Neural progenitor cell (in vitro differentiated cells): ENCODE measurements at regions not wholly inside any gene's neighbourhood (a gene's known extent, or its start where the extent isn't known, plus 50 kb on each side); places are given as distances from the start of the nearest gene placed in this dataset.
A peak's percentile ranks its signal among the peaks of the same experiment; 100 is the strongest.

Experiments
- DNase-seq: peaks from one replicate; pipeline ENCODE4 v3.0.0-alpha.2; 2016; ENCODE audit warnings: low spot score
- H2AFZ ChIP-seq: fragments of 200-600 bp; sonication (generic); replicated peaks from 2 replicates; pipeline ENCODE4 v1.6.1; 2016; ENCODE audit warnings: antibody characterized with exemption
- H3F3A ChIP-seq: fragments of 200-600 bp; sonication (generic); 2 replicates; pipeline ENCODE4 v1.6.1; 2016; ENCODE audit warnings: antibody characterized with exemption, low read depth
- H3K27ac ChIP-seq: fragments of 200-600 bp; sonication (generic); 2 replicates; pipeline ENCODE4 v1.5.1; 2016; ENCODE audit warnings: mild to moderate bottlenecking
- H3K27me3 ChIP-seq: fragments of 200-600 bp; sonication (generic); 2 replicates; pipeline ENCODE4 v1.6.1; 2016; ENCODE audit warnings: mild to moderate bottlenecking, moderate library complexity
- H3K36me3 ChIP-seq: fragments of 200-600 bp; sonication (generic); 2 replicates; pipeline ENCODE4 v1.5.1; 2016
- H3K4me1 ChIP-seq: fragments of 200-600 bp; sonication (generic); 2 replicates; pipeline ENCODE4 v1.6.1; 2016; ENCODE audit warnings: mixed run types
- H3K4me2 ChIP-seq: fragments of 200-600 bp; sonication (generic); 2 replicates; pipeline ENCODE4 v1.6.1; 2016
- H3K4me3 ChIP-seq: fragments of 200-600 bp; sonication (generic); 2 replicates; pipeline ENCODE4 v1.5.1; 2016
- H3K79me2 ChIP-seq: fragments of 200-600 bp; sonication (generic); 2 replicates; pipeline ENCODE4 v1.6.1; 2016; ENCODE audit warnings: low read depth
- H3K9ac ChIP-seq: fragments of 200-600 bp; sonication (generic); 2 replicates; pipeline ENCODE4 v1.6.1; 2016
- H3K9me3 ChIP-seq: fragments of 200-600 bp; sonication (generic); 2 replicates; pipeline ENCODE4 v1.5.1; 2016; ENCODE audit warnings: low read depth
- H4K20me1 ChIP-seq: fragments of 200-600 bp; sonication (generic); 2 replicates; pipeline ENCODE4 v1.6.1; 2016; ENCODE audit warnings: low read depth
- H3K27ac Mint-ChIP-seq: 3 replicates; pipeline ENCODE4 v1.8.0; 2021; ENCODE audit warnings: mixed read lengths
- H3K27me3 Mint-ChIP-seq: 2 replicates; pipeline ENCODE4 v1.8.0; 2022; ENCODE audit warnings: low read depth, mild to moderate bottlenecking, inconsistent platforms, moderate library complexity, mixed read lengths; ENCODE audit not compliant: insufficient read depth
- H3K36me3 Mint-ChIP-seq: 3 replicates; pipeline ENCODE4 v1.8.0; 2021; ENCODE audit warnings: mixed read lengths
- H3K4me1 Mint-ChIP-seq: 3 replicates; pipeline ENCODE4 v1.8.0; 2021; ENCODE audit warnings: mixed read lengths
- H3K4me3 Mint-ChIP-seq: 3 replicates; pipeline ENCODE4 v1.8.0; 2021; ENCODE audit warnings: mild to moderate bottlenecking, moderate library complexity, mixed read lengths
- H3K9me3 Mint-ChIP-seq: 3 replicates; pipeline ENCODE4 v1.8.0; 2020; ENCODE audit warnings: mixed read lengths
- EZH2 ChIP-seq: fragments of 200-600 bp; sonication (generic); IDR thresholded peaks from 2 replicates; pipeline ENCODE4 v1.6.1; 2017; ENCODE audit warnings: antibody characterized with exemption, mild to moderate bottlenecking, moderate library complexity
- EZH2phosphoT487 ChIP-seq: fragments of 200-600 bp; sonication (generic); IDR thresholded peaks from 2 replicates; pipeline ENCODE4 v1.6.1; 2017; ENCODE audit warnings: antibody characterized with exemption
- TF ChIP-seq, protein P1 (sequence below): fragments of 200-600 bp; sonication (generic); IDR thresholded peaks from 2 replicates; pipeline ENCODE4 v1.5.1; 2017; ENCODE audit warnings: antibody characterized with exemption, mild to moderate bottlenecking

DNA sequence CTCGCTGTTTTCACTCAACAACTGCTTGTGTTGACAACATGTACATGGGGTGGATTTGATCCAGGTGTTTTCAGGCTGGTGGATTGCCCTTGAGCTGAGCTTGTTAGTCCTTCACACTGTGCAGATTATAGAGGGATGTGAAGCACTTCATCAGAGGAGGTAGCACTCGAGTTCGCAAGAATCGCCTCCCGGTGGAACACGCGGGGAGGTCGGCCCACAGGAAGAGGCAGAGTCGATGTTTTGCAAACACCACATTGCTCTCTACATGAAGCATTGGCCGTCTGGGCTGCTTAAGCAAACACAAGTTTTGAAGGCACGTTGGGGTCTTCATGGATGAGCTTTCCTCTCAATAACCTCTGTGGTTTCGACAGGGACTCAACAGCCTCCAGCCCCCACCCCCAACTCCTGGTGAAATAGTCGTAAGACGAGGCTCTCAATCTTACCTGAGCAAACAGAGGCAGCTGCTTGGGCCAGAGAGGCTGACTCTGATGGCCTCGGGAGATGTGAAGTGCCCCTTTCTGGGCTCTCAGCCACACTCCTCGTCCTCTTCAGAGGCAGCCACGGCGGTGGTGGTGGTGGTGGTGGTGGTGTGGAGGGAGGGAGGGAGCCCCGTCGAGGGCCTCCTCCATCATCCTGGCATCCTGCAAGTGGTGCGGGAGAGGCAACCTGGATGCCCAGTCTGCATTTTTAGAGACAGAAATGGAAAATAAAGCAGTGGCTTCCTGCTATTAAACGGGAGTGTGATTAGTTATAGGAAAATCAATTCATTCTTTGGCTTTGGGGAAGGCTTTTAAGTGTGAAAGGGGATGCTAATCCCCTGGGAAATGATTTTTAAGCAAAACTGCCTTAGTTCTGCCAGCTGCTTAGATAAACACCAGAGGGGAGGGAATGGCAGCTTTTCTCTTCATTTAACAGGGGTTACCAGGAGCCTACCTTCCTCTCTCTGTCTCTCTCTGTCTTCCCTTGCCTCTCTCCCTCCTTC lies 552.5 kb upstream of the EEF2KMT start:
- no peaks in the 10 kb centered on the region for H3K4me1 ChIP-seq
- Mint-ChIP-seq H3K4me1 (peaks cover 7% of the 10 kb centered on the region), H3K27ac (peak overlapping the region; percentile 17), H3K27me3 (peaks cover 3% of the 10 kb centered on the region), H3K4me3 (no peak overlapping the region), H3K36me3 (no peaks in the 10 kb centered on the region), H3K9me3 (no peaks in the 10 kb centered on the region)
- H3K4me3 ChIP-seq, result no peak overlapping the region
- no peaks in the 10 kb centered on the region for H4K20me1 ChIP-seq
- no peaks in the 10 kb centered on the region for H3K36me3 ChIP-seq
- no peak overlapping the region for H3K4me2 ChIP-seq
- H3K27me3 ChIP-seq, result no peaks in the 10 kb centered on the region
- H3K79me2 ChIP-seq, result no peaks in the 10 kb centered on the region
- H3K9me3 ChIP-seq, result no peaks in the 10 kb centered on the region
- no peak for DNase-seq
- no peak overlapping the region for H3K27ac ChIP-seq
- no peak overlapping the region for H3K9ac ChIP-seq
- H3F3A ChIP-seq, result no peaks in the 10 kb centered on the region
- H2AFZ ChIP-seq, result peak overlapping the region; percentile 42
- TF ChIP-seq EZH2phosphoT487 (no peak), EZH2 (no peak)
- TF ChIP-seq, protein P1, sequence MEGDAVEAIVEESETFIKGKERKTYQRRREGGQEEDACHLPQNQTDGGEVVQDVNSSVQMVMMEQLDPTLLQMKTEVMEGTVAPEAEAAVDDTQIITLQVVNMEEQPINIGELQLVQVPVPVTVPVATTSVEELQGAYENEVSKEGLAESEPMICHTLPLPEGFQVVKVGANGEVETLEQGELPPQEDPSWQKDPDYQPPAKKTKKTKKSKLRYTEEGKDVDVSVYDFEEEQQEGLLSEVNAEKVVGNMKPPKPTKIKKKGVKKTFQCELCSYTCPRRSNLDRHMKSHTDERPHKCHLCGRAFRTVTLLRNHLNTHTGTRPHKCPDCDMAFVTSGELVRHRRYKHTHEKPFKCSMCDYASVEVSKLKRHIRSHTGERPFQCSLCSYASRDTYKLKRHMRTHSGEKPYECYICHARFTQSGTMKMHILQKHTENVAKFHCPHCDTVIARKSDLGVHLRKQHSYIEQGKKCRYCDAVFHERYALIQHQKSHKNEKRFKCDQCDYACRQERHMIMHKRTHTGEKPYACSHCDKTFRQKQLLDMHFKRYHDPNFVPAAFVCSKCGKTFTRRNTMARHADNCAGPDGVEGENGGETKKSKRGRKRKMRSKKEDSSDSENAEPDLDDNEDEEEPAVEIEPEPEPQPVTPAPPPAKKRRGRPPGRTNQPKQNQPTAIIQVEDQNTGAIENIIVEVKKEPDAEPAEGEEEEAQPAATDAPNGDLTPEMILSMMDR, result no peak

DNA sequence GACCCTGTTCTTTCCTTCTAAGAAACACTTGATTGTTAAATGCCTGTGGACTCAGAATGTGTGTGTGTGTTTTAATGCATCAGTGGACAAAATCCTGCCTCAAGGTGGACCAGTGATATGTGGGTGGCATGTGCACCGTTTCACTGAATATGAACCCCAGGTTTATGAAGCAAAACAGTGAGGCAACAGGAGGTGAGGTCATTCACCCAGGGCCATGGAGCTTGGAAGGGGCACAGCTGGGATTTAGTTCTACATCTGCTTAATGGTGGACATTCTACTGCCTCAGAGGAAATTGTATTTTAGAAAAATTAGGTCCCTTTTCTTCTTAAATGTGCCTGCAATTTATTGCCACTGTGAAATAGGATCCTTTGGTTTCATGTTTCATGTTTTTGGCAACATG lies 549.5 kb upstream of the EEF2KMT start:
- Mint-ChIP-seq H3K27me3 (peaks cover 3% of the 10 kb centered on the region), H3K36me3 (no peaks in the 10 kb centered on the region), H3K27ac (no peak overlapping the region), H3K9me3 (no peaks in the 10 kb centered on the region), H3K4me3 (no peak overlapping the region), H3K4me1 (peaks cover 16% of the 10 kb centered on the region)
- H3K4me2 ChIP-seq, result no peak overlapping the region
- no peak overlapping the region for H3K9ac ChIP-seq
- no peaks in the 10 kb centered on the region for H3K79me2 ChIP-seq
- H3F3A ChIP-seq, result peaks cover 3% of the 10 kb centered on the region
- peaks cover 10% of the 10 kb centered on the region for H3K4me1 ChIP-seq
- no peak overlapping the region for H3K27ac ChIP-seq
- TF ChIP-seq EZH2 (no peak), EZH2phosphoT487 (no peak)
- TF ChIP-seq, protein P1, result no peak
- H3K9me3 ChIP-seq, result no peaks in the 10 kb centered on the region
- DNase-seq, result no peak
- no peaks in the 10 kb centered on the region for H4K20me1 ChIP-seq
- H3K36me3 ChIP-seq, result no peaks in the 10 kb centered on the region
- no peak overlapping the region for H2AFZ ChIP-seq
- no peaks in the 10 kb centered on the region for H3K27me3 ChIP-seq
- H3K4me3 ChIP-seq, result no peak overlapping the region

DNA sequence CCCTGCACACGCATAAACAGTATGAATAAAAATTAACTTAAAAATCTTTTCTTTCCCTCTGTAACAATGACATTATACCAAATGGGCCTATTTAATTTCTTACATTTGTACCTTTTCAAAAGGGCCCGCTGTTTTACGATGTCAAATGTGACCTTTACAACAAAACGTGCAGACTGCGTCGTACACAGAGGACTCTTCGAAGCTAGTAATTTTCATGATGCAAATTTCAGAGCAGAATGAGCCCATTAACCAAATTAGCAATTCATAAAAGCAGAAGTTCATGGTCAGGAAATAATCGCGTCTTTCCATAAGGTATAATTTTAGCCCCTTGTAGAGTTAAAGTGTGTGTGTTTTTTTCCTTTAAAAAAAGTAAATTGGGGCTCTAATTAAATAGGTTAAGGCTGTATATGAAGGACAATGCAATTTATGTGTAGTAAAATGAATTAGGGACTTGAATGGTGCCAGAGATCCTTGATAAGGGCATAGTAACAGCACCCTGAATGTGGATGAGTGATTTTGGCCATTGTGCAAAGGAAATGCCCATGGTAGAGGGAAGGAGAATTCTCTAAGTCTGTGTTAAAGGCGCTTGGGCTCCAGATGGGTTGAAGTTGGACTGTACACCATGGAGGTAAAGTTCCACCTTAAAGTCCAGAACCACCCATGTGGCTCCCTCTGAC lies 546.4 kb upstream of the EEF2KMT start:
- no peaks in the 10 kb centered on the region for H3K36me3 ChIP-seq
- no peaks in the 10 kb centered on the region for H3K9me3 Mint-ChIP-seq

More for the DNA sequence above, 546.4 kb upstream of the EEF2KMT start:
- Mint-ChIP-seq H3K36me3 (no peaks in the 10 kb centered on the region), H3K27me3 (peaks cover 8% of the 10 kb centered on the region), H3K4me3 (no peak overlapping the region), H3K27ac (no peak overlapping the region), H3K4me1 (peaks cover 19% of the 10 kb centered on the region)
- Histone ChIP-seq H3K27me3 (no peaks in the 10 kb centered on the region), H4K20me1 (no peaks in the 10 kb centered on the region), H3K27ac (no peak overlapping the region), H3K9ac (no peak overlapping the region), H3F3A (peaks cover 20% of the 10 kb centered on the region), H3K9me3 (no peaks in the 10 kb centered on the region), H3K4me2 (no peak overlapping the region), H3K4me1 (peaks cover 15% of the 10 kb centered on the region), H3K4me3 (no peak overlapping the region), H3K79me2 (no peaks in the 10 kb centered on the region), H2AFZ (no peak overlapping the region)
- DNase-seq, result no peak
- TF ChIP-seq EZH2phosphoT487, result no peak
- TF ChIP-seq EZH2, result no peak
- TF ChIP-seq, protein P1, result no peak
